ENCODE measurements at regions not wholly inside any gene's neighbourhood (a gene's known extent, or its start where the extent isn't known, plus 50 kb on each side); places are given as distances from the start of the nearest gene placed in this dataset.

GRCh38 chr11:81495699-81496292 lies 1237.9 kb downstream of the FAM181B start:
- no peak for DNase-seq

- no peak for DNase-seq
Measured at GRCh38 chr11:81494431-81494830, 1239.2 kb downstream of the FAM181B start.

GRCh38 chr11:81492923-81493445 lies 1240.7 kb downstream of the FAM181B start:
- DNase-seq: no peak

DNA sequence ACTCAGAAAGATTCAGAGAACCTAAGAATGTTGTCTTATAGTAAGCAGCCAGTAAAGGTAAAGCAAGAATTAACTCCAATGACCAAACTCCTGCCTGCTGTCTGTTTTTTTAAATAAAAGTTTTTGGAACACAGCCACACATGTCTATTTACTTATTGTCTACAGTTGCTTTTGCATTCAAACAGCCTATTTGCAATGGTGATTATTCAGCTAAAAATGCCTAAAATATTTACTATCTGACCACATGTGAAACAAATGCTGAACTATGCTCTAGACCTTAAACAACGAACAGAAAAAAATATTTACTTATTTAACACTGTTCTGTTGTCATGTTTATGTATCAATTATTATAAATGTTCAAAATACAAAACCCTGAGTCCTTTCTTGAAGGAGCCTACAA lies 1246.6 kb downstream of the FAM181B start:
- DNase-seq: no peak

GRCh38 chr11:81484196-81484595 lies 1249.5 kb downstream of the FAM181B start:
- DNase-seq: no peak

DNA sequence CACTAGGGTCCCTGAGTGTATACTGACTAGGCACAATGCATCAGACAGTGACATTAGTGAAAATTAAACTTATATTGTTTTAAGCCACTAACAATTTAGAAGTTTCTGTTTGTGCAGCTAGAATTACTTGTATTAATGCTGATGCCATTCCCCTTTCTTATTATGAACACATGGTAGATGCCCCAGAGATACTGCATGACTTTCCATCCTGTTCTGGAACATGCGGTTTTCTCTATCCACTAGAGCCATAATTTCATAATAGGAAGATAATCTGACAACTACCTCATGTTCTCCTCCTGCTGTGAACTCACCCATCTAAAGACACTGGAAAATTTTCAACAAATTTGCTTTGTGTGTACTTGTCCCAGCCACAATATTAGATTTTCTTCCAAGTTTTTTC lies 1256.4 kb downstream of the FAM181B start:
- DNase-seq: no peak

DNA sequence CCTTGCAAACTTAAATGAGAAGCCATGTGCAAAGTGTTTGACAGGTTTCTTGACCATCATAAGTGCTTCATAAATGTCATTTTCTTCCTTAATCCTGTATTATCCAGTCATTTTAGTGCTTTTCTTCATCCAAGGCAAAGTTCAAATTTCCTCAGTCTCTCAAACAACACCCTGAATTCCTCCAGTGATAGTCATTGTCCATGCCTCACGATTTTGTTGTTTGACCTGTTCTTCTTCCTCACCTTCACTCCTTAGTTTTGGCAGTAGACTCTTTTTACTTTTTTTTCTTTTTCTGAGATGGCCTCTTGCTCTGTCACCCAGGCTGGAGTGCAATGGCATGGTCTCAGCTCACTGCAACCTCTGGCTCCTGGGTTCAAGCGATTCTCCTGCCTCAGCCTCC lies 1257.3 kb downstream of the FAM181B start:
- no peak for DNase-seq

- DNase-seq: no peak
Measured at GRCh38 chr11:81472646-81473045, 1261.0 kb downstream of the FAM181B start.

DNA sequence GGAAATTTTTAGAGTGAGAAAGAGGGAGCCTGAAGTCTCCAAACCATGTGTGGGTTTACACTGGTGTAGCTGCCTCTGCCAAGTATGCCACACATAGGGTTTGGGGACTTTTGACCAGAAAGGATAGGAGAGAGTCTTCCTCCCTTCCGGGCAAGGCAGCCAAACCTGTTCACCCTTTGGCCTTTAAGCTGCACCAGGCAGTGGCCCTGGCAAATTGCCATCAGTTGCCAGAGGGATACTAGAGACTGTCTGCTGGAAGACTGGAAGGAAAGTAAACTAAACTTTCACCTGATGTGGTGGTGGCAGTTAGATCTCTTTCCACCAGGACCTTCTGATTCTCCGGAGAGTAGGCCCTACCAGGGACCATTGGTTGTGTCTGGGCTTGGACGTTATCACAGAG lies 1263.2 kb downstream of the FAM181B start:
- DNase-seq: no peak

- DNase-seq: no peak
Measured at GRCh38 chr11:81459766-81460306, 1273.8 kb downstream of the FAM181B start.

DNA sequence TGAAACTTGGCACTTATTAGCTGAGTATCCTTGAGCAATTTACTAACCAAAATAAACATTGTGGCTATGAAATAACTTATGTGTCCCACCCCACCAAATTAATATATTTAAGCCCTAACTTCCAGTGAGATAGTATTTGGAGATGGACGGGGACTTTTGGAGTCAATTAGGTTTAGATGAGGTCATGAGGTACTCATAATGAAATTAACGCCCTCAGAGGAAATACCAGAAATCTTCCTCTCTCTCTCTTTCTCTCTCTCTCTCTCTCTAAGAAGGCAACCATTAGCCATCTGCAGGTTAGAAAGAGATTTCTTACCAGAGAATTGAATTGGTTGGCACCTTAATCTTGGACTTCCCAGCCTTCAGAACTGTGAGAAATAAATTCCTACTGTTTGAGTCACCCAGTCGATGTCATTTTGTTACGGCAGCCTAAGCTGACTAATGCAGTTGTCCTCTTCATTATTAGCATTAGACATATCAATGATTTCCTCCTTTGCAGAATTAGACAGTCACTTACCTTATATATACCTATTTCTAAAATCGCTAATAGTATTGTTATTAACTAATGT lies 1284.0 kb downstream of the FAM181B start:
- no peak for DNase-seq

DNA sequence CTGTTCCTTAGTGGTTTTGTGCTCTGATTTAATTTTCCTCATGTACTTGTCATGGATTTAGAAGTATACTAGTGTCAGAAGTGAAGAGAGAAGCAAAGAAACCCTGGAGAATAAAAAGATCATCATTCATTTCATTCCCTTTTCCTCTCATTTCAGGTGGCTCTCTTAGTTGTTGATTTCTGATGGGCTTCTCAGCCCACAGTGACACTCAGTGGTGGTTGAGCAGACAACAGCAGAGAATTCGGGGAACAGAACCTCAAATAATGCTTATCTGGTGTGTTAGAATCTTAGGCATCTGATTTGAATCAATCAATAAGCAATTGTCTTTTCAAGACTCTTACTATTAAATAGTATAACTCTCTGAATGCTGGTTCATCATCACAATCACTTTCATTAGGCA lies 1289.4 kb downstream of the FAM181B start:
- no peak for DNase-seq

DNA sequence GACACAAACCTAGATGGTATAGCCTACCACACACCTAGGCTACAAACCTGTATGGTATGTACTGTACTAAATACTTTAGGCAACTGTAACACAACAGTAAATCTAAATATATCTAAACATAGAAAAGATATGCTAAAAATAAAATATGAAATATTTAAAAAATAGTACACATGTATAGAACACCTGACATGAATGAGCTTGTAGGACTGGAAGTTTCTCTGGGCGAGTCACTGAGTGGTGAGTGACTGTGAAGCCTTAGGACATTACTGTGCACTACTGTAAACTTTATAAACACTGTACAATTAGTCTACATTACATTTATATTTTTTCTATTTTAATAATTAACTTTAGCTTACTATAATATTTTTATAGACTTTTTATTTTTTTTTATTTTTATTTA lies 1301.3 kb downstream of the FAM181B start:
- no peak for DNase-seq

DNA sequence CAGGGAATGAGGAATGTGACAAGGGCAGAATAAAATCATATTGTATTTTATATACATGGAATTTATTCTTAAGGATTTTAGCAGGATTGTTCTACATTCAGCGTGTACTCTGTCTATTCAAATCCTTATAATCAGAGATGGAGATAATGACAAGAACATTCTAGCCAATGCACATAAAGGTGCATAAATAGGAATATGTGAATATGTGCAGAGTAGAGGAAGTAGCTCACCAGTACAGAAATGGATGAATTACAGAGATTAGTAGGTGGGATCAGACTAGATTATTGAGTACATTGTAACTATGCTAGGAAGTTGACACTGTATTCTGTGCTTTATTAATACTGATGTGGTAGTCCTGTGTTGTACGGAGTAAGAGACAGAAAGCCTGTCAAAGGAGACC lies 1308.8 kb downstream of the FAM181B start:
- no peak for DNase-seq

- DNase-seq: no peak
Measured at GRCh38 chr11:81422402-81422801, 1311.3 kb downstream of the FAM181B start.

DNA sequence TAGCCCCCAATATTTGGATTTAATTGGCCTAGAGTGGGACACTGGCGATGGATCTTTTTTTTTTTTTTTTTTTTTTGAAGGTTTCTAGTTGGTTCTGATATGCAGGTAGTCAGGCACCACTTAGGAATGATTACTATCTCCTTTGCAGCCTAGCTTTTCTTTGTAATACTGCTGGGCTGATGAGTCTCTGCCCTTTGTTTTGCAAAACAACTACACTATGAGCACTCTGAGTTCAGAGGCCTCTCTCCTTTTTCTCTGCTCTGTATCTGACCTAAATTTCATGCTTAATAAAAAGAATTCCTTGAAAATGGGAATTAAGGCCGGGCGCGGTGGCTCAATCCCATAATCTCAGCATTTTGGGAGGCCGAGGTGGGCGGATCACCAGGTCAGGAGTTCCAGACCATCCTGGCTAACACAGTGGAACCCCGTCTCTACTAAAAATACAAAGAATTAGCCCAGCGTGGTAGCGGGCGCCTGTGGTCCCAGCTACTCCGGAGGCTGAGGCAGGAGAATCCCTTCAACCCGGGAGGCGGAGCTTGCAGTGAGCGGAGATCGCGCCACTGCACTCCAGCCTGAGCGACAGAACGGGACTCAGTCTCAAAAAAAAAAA lies 1312.3 kb downstream of the FAM181B start:
- DNase-seq: no peak

GRCh38 chr11:81420668-81421250 lies 1312.9 kb downstream of the FAM181B start:
- no peak for DNase-seq

DNA sequence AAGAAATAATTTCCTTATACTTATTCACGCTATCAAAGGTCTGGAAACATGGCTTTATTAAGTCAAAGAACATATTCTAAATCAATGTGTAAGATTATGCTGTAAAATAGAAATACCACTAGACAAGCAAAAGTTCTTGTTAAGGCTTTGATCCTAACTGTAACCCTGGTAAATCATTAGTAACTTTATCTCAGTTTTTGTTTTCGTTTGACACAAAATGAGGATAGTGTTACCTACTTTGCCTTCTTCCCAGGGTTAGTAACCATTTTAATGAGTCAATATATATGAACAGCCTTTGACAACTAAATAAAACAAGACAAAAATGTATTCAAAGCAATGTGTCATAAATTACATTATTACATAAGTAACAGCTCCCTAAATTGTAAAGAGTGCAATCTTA lies 1336.3 kb downstream of the FAM181B start:
- no peak for DNase-seq

DNA sequence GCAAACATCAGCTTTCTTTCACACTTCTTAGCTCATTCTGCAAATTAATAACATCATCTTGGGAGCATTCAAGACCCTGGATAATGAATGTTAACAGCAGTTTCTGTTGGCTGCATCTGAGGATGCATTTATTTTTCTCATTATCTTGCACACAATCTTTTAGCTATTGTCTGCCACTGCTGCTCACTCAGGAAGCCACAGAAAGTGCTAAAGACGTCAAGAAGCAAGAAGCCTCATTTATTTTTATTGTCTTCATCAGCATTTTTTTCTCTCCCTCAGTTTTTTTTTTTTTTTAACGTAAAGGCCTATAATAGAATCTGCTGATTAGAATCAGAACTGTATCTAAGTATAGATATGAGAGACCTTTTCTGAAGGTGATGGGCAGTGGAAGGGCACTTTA lies 1339.4 kb downstream of the FAM181B start:
- no peak for DNase-seq

GRCh38 chr11:81388326-81388725 lies 1345.3 kb downstream of the FAM181B start:
- no peak for DNase-seq

- DNase-seq: no peak
Measured at GRCh38 chr11:81380395-81380794, 1353.3 kb downstream of the FAM181B start.

GRCh38 chr11:81377418-81377817 lies 1356.2 kb downstream of the FAM181B start:
- DNase-seq: no peak

GRCh38 chr11:81373986-81374385 lies 1359.7 kb downstream of the FAM181B start:
- no peak for DNase-seq

GRCh38 chr11:81368192-81368591 lies 1365.5 kb downstream of the FAM181B start:
- DNase-seq: no peak
